CD4-positive, alpha-beta T cell treated with Interleukin-1 beta for 1 hour (primary cell): ENCODE measurements at regions not wholly inside any gene's neighbourhood (a gene's known extent, or its start where the extent isn't known, plus 50 kb on each side); places are given as distances from the start of the nearest gene placed in this dataset.
A peak's percentile ranks its signal among the peaks of the same experiment; 100 is the strongest.

Experiments
- DNase-seq, 2 donors: peaks; one replicate each; pipeline ENCODE4 v3.0.0-alpha.2; 2020 to 2022

DNA sequence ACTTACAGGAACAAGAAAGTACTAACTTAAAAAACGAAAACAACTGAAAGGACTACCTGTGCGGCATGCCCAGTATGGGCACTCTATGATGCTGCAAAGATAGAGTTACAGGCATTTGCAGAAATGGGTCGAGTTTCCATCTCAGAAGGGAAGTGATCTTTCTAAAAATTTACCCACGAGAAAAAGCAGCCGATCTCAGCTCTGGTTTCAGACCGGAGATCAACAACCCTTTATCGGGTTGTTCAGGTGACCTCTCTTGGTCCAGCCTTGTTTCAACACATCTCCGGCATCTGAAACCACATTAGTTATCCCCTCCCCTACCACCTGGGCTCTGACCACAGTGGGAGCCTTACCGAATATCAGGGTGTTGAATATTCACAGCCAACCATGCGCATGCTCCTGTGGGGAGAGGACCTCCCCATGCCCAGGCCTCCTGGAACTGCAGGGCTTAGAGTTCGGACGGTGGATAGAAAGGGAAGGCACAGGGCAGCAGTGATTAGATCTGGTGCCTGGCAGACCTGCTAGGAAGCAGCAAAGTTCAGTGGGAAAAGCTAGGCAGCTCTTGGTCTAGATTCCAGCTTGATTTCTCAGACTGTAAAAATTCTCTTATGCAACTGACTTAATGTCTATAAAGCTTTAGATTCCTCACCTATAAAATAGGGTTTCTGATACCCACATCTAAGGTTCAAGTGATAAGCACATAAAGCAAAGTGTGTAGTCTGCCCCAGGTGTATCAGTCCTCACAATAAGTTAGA lies 906.0 kb downstream of the VRK1 start:
- peak in 1 of 2 donors; percentile 40 for DNase-seq

DNA sequence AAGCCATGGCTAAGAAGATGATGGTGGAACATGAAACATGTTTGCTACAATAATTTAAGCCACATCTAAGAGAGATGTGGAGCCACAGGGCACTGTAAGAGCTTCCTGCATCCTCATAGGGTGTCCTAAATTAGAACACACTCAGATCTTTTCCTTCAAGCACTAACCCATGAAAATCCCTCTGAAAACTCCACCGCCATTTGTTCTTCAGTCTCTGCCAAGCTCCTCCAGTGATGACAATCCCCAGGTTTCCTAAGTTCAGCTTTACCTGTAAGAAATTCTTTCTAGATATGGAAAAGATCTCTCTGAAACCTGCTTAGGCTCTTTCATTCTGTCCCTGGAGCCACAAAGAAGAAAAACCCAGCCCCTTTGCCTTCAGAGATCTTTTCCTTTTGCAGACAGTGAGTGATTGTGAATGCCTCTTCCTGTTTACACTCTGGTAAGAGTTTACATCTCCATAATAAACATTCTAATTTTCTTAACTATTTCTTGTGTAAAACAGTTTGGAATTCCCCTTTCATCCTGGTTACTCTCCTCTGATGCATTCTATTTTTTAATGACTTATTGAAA lies 907.2 kb downstream of the VRK1 start:
- DNase-seq = no peak

DNA sequence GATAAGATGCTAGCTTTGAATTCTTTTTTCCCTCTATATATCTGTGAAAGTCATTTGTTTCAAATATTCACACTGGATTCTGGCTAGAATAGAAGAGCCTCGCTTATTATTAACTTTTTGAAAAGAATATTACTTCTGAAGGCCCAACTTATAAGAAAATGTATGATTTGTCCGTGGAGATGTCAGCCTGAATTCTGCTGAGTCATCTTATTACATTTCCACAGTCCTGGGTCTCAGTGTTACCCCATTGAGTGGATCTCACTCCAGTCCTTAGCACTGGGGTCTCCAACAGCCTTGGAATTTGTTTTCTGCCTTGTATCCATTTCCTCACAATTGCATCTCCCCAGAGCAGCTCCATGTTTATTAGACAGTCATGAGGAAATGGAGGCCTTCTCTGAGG lies 907.9 kb downstream of the VRK1 start:
- DNase-seq = no peak

DNA sequence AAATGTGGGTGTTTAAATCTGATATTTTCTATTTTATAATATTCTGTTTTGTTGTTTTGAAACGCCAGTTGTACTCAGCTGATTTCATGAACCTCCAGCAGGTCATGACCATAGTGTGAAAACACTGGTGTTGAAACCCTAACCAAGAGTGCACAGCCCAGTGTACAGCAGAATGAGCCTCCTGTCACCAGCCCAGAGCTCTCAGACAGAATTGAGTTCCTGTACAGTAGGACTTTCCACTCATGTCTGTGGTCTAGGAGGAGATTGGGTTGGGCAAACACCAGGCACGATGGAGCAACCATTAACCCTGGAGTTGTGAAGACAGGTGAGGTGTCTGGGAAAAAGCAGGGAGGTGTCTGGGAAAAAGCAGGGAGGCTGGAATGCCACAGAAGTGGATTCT lies 908.8 kb downstream of the VRK1 start:
- peak; percentile 24 to 47 for DNase-seq

DNA sequence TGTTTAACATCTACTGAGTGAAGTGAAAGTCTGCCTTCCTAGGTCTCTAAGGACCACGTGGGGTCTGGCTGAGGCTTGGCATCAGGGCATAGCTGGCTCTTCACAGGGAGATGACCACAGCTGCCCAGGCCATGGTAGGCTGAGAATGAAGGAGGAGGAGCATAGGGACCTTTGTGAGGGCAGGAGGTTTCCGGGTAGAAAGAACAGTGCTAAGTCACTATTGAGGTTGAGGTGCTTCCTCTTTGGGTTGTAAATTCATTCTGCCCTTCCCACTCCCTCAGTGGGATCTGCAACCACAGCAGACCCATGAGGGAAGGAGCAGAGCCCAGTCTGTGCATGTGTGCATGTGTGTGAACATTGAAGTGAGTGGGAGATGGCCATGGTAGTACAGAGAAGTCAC lies 909.6 kb downstream of the VRK1 start:
- no peak for DNase-seq

DNA sequence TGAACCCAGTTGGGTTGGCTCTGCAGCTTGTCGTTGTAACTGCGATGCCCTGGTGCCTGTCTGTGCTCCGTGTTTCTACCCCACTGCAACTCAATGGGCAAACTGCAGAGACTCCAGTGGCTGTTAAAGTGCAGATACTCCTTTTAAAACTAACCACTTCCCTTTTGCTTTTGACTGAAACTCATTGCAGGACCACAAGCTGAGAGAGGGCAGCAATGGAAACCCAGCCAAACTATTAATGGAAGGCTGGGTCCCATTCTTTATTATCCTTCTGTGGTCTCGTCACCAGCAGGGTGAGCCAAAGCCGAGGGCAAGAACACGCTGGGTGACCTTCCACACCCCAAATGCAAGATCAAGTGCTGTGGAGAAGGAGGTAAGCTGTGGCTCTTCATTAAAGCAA lies 910.4 kb downstream of the VRK1 start:
- peak; percentile 20 to 43 for DNase-seq

DNA sequence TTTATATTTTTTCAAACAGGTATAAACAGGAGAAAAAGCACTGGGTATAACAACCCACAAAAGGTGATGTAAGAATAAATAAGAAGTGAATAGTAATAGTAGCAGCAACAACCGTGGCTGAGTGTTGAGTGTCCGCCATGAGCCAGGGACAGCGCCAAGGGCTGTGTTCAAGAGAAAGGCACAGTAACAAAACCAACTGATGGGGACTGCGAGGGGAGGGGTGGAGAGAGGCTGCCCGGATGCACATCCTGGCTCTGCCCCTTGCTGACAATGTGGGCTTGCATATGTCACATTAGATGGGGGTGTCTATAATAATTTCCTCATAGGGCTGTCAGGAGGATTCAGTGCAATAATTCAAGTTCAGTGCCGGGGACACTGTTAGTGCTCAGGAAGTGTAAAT lies 912.4 kb downstream of the VRK1 start:
- DNase-seq = peak; percentile 30 to 57

DNA sequence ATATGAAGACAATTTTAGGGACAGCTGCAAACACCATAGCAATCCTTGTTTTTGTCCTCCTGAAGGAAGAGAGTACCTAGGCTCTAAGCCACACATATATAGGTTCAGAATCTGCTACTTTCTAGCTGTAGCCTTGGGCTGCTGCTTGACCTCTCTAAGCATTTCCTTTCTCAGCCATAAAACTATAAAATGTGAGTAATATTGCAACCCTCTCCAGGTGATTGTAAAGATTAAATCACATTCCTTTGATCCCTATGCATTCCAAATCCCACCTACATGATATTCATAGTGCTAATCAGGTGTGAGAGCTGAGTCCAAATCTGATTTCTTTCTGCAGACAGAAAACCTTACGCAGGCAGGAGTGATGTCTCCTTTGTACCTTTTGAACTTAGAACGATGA lies 913.5 kb downstream of the VRK1 start:
- DNase-seq = no peak

DNA sequence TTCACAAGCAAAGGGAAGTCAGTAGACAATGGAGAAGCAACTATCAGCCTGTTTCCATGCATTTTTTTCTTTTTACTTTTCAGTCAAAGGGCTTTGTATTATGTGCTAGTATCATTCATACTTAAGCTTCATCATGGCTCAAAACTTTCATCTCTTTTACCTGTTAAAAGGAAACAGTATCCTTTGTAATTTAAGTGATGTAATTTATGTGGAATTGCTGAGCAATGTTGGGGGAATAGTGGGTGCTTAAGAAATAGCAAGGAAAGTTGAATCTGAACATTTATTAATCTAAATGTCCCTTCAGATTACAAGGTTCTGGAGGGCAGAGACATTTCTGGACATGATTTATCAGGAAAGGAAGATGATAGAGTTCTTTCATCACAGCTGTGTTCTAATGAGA lies 915.3 kb downstream of the VRK1 start:
- DNase-seq = no peak

DNA sequence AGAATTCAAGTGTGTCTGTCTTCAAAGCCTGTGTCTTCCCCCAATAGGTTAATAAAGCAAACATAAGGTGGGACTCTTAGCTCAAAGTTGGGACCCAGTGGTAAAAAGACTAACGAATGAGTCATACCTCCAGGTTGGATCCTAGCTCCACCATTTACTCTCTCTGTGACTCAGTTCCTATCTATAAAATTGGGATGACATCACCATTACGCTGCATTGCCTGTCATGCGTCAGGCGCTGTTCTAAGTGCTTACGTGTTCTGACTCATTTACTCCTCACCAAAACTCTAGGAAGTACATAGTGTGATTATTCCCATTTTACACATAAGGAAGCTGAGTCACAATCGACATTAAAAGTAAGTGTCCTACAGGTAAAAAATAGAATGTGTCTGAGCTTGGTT lies 915.8 kb downstream of the VRK1 start:
- DNase-seq = no peak

DNA sequence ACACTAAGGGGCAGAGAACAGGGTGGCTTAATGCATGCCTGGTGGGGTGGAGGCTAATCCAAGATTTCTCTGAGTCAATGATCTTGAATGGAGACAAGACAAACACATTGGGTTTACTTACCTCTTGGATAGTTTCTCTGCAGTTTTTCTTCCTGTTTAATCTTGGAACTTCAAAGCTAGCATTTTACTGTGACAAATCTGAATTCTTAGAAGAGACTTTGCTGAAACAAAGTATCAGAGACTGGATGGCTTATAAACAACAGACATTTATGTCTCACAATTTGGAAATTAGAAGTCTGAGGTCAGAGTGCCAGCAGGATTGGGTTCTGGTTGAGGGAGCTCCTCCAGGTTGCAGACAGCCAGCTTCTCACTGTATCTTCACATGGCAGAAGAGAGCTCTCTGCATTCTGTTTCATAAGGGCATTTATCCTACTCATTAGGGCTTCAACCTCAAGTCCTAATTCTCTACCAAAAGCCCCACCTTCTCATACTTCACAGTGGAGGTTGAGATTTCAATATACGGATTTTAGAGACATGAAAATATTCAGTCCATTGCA lies 921.8 kb downstream of the VRK1 start:
- no peak for DNase-seq

DNA sequence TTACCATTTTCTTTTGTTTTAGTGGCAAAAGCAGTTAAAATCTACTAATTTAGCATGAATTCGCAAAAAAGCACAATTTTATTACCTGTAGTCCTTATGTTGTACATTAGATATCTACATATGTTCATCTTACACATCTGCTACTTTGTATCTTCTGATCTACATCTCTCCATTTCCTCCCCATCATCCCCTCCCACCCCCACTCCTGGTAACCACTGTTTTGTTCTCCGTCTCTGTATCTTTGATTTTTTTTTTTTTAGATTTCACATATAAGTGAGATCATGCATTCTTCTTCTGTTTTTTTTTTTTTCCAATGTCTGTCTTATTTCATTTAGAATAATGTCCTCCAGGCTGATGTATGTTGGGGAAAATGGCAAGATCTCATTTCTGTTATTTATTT lies 922.7 kb downstream of the VRK1 start:
- peak; percentile 53 to 60 for DNase-seq

DNA sequence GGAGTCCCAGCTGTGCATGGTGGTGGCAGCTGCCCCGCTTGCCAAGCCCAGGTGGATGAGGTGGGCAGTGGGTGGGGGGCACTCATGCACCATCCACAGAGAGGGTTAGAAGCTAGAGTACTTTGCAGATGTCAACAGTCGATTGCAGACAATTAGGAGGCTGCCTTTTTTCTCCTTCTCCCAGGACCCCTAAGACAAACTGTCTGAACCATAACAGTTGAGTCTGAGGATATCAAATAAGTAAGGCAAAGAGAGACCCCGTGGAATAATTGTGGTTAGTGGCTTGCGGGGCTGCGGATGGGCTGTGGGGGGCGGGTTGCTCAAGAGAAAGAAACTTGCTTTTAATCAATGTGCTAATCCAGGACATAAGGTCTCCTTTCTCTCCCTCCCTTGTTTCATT lies 926.2 kb downstream of the VRK1 start:
- no peak for DNase-seq

DNA sequence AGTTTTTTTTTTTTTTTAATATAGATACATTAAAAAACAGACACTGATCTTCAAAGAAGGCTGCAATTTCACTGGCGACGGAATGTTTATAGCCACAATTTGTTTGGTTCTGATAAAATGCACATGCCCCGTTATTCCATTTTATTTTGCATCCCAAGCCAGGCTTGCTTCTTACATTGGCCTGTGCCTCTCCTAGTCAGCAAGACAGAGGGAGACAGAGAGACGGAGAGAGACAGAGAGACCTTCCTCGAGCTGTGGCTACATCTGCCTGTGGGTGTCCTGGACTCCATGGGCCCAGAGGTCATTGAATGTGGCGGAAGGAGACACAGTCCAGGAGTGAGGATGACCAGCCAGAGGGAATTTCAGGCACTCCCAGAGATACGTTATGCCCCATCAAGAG lies 926.6 kb downstream of the VRK1 start:
- no peak for DNase-seq

DNA sequence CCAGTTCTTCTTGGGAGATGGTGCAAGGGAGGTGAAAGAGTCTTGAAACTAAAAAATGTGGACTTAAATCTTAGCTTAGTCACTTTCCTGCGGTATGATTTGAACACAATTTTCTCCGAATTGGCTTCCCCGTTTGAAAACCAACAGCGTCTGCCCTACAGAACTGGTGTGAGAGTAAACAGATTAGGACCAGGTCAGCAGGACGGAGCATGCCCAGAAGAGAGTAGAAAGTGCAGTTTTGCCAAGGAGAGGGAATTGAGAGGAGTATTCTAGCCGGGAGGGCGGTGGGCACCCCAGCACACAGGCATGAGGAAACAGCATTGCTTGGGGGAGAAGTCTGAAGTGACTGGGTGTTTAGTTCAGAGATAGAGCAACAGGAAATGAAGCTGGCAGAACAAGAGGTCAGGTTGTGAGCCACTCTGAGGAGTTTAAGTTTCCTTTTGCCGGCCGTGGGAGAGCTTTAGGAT lies 927.1 kb downstream of the VRK1 start:
- DNase-seq = peak in 1 of 2 donors; percentile 40

DNA sequence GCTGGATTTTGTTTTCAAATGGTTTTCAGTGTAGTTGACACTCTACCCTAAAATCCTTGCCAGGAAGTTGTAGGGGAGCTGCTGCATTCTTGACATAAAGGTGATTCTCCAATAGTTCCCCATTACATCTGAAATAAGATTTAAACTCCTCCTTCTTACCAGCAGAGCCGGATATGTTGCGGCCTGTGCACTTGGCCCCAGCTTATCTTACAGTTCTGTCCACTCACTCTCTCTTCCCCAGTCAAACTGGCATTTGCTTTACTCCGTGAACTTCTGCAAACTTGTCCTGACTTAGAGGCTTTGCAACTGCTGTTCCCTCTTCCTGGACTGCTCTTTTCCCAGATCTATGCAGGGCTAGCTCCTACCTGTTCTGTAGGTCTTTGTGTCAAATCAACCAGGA lies 929.5 kb downstream of the VRK1 start:
- no peak for DNase-seq

DNA sequence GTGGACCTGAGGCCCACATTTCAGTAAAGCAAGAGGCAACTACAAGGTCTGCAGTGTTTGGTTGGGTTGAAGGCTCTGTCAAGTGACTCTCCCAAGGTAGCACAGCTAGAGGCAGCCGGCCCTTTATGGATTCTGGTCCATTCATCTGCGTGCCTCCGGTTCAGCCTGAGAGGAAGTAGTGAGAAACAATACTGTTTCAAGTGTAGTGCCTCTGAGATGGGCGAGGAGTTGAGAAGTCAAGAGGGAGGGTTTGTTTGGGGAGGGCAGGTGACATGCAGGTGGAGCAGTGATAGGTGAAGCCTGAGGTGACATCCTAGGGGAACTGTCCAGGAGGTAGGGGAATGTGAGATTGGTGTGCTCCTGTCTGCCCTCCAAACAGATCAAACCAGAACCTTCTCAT lies 933.5 kb downstream of the VRK1 start:
- no peak for DNase-seq

DNA sequence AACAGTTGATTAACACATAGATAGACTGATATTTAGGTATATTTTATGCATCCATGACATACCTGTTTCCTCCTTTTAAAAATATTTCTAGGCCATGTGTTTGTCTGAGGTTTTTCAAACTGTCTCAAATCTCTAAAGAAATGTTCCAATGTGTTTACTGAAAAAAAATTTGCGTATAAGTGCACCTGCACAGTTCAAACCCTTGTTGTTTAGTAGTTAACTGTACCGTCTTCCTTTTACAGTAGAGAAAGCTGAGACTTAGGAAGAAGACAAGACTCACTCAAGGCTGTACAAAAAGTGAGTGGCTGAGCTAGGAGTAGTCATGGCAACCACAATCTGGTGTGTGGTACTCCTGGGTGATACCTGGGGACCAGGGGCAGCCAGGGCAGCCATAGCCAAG lies 934.6 kb downstream of the VRK1 start:
- no peak for DNase-seq

DNA sequence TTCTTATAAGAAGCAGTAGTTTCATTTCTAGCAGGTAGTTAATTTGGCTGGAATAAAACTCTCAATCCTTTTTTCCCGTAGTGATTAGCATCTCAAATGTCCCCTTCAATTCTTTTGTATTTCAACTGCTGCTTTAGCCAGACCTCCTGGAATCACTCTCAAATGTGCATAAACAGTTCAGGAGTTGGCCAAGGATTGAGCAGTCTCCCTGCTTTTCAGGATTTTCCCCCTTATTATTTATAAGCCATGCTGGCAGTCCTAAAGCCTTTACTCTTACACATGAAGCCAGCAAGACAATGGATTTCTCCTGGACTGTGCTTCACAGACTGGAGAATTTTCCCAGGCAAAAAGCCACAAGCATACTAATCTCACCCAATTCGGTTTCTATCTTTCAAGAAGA lies 950.1 kb downstream of the VRK1 start:
- no peak for DNase-seq

DNA sequence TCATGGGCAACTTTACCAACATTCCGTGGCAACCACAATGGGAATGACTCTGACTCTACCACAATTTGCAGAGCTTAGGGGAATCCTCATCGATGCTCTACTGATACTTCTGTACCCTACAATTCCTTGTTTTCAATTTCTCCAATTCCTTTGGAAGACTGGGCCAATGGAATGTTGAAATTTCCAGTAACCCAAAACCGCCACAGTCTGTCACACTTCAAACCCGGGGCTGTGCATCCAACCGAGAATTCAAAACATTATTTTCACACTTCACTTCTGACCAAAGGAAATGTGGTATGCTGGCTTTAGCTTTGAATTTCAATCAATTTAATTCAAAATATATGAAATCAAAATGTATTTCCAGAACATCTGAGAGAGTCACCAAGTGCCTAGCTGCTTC lies 951.4 kb downstream of the VRK1 start:
- no peak for DNase-seq

DNA sequence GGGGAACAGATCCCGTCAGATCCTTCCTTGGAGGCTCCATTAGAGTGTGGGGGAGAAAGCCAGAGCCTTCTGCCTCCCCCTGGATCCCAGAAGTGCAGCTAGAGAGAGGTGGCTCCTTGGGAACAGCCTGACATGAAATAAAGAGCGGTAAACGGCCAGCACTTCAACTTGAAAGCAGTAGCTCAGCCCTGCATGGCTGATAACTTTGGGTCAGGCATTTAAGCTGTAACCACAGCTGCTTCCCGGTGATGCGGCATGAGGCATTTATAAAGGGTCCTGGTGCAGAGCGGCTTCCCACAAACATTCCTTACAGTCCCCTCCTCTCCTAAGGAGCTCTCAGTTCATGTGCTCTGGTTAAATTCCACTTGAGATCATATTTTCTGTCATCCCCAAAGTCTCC lies 960.3 kb downstream of the VRK1 start:
- DNase-seq = no peak

DNA sequence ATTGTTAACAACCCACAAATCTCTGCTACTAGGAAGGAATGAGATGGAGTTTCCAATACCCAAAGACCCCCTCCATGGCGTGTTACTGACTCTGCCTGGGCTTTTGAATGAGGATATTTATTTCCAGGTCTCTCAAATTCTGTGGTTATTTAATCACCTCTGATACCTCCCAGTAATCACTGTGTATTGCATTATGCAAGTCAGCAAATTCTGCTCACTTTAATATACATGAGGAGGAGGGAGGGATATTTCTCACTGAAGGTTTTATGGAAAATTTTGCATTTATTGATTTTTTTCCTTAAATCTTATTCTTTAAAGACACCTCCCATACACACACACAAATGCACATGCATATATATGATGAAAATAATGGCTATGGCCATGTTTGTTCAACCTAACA lies 962.9 kb downstream of the VRK1 start:
- no peak for DNase-seq

DNA sequence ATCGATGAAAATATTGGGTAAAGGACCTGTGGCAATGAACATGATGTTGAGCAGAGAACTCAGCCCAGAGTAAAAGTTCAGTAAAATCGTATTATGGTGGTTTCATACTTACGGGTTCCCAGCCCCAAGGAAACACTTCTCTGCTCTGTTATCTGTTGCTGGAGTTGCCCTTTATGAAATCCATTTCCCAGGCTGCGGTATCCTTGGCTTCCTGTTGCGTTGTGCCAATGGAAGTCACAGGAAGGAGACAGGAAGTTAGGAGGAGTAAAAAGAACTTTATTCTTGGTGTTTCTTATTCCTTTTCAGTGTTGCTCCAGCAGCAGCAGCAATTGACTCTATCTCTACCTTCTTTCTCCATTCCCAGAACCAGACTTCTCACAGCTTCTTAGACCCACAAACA lies 965.2 kb downstream of the VRK1 start:
- no peak for DNase-seq

DNA sequence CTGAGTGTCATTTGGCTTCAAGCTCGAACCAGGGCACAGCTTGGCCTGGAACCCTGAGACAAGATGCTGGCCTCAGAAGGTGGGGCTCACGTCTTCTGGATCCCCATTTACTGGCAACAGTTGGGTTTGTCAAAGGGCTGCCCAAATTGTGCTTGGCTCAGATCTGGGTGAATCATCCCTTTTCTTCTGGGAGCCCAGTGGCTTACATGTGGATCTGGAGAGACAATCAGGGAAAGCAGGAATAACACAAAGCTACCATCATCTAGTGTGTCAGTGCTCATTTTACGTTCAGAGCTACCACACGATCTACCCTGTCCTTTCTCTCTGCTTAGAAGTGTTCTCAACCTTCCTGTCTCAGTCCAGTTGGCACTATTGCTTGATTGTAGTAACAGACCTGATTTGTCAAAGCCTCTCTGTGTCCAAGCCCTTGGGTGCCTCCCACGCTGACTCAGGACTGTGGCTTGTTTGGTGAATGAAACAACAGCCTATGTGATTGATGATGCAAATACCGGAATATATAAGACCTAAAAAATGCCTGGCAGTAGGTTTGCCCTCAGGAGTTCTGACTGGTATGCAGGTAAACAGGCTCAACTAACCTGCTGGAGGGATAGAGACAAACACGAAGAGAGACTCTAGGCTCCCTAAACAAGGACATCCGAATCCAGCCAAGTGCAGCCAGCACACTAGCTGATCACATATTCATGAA lies 974.3 kb downstream of the VRK1 start:
- DNase-seq = no peak
